Posterior vena cava (tissue), 2 donors: ENCODE measurements at regions not wholly inside any gene's neighbourhood (a gene's known extent, or its start where the extent isn't known, plus 50 kb on each side); places are given as distances from the start of the nearest gene placed in this dataset.
"Not testable (repeated sequence)": the region's sequence is repeated elsewhere in the genome, so short reads cannot be mapped to it uniquely, and the experiment has no call there.

ENCODE experiments used
- DNase-seq: peaks from one replicate; pipeline ENCODE4 v3.0.0-alpha.2; 2020; ENCODE audit warnings: low spot score
- intact Hi-C, 2 donors: fragments of 100-400 bp; cut with DNase I; formaldehyde crosslinking; loops; one replicate each; pipeline versions ENCODE4 v1.14.1 to v1.14.2; 2022 to 2023
- donor health status: DM: yes; HTN: yes; CAD: no.
- donor health status: DM: yes; HTN: yes; CAD: no.

DNA sequence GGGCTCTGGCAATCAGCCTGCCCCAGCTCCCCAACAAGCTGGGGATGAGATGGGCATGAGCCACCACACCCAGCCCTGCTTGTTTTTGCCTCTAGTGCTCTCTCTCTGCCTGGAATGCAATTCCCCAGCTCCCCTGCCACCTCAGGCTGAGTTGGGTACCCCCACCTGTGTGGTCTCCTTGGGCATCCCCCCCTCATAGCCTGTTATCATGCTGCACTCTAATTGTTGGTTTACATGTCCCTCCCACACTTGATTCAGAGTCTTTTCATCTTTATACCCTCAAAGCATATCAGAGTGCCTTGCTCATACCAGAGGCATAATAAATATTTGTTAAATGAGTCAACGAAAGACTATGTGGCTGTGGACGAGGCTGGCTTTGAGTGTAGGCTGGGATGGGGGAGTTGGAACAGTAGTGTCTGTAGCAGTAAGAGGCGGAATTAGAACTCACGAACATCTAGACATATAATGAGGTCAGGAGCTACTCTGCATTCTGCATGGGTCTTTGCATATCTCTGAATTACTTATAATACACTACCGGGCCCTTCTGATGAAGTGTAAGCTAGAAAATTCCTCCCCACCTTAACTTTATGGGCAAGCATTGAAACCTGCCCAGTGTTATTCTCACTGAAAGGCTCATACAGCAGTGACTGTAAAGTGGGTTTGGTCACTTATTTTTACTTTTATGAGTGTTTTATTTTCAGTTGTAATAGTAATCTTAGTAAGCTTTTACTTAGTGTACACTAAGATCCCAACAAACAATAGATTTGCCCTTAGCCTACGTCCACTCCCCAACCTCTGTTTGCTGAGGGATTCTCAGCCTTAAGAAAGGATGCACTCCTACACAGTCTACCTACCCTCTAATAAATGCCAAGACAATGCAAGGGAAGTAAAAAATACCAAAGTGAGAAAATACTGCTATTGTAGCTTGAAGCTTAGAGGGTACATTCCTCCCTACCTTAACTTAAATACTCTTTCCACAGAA, 58.7 kb downstream of the EDN1 start:
- intact Hi-C loops = no loop called here
- DNase-seq = no peak

DNA sequence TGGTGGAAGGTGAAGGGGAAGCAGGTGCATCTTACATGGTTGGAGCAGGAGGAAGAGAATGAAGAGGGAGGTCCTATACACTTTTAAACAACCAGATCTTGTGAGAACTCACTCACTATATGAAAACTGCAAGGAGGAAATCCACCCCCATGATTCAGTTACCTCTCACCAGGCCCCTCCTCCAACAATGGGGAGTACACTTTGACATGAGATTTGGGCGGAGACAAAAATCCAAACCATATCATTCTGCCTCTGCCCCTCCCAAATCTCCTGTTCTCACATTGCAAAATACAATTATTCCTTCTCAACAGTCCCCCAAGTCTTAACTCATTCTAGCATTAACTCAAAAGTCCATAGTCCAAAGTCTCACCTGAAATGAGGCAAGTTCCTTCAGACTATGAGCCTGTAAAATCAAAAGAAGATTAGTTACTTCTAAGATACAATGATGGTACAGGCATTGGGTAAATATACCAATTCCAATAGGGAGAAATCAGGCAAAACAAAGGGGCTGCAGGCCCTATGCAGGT, 60.5 kb downstream of the EDN1 start:
- intact Hi-C loops = no loop called here
- no peak for DNase-seq

DNA sequence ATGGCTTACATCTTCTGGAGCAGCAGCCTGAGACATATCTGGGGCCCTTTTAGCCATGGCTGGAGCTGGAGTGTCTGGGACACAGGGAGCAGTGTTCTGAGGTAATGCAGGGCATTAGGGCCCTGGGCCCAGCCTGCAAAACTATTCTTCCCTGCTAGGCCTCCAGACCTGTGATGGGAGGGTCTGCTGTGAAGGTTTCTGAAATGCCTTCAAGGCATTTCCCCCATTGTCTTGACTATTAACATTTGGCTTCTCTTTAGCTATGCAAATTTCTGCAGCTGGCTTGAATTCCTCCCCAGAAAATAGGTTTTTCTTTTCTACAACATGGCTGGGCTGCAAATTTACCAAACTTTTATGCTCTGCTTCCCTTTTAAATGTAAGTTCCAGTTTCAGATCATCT, 61.5 kb downstream of the EDN1 start:
- intact Hi-C loops = no loop called here
- DNase-seq = no peak

DNA sequence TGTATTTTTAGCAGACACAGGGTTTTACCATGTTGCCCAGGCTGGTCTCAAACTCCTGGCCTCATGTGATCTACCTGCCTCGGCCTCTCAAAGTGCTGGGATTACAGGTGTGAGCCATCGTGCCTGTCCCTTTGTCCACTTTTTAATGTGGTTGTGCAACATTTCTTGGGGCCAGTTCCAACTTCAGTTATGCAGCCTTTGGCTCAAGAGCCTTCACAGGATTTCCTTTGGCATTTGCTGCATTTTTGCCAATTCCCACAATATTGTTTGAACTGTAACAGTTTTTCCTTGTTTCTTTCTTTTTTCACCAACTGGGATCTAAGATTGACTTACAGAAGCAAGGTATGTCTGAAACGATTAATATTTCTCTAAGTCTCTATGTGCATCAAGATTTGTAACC, 63.6 kb downstream of the EDN1 start:
- intact Hi-C loops = no loop called here
- no peak for DNase-seq

DNA sequence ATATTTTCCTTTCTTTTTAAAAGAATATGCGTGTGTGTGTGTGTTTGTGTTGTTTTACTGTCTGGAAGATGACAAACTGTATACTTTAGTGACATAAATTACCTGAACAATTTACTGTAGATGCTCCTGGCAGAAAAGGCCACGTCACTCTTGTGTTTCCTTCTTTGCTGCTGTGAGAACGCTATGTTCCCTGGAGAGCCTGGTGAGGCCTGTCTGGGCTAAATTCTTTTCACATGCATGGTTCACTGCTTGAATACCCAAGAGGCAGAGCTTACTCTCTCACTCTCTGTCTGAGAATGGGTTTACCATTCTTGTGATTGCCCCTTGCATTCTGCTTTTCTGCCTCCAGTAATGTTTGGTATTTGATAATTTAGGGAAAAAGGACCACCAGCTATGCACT, 64.3 kb downstream of the EDN1 start:
- DNase-seq = no peak
- intact Hi-C loops = no loop called here

DNA sequence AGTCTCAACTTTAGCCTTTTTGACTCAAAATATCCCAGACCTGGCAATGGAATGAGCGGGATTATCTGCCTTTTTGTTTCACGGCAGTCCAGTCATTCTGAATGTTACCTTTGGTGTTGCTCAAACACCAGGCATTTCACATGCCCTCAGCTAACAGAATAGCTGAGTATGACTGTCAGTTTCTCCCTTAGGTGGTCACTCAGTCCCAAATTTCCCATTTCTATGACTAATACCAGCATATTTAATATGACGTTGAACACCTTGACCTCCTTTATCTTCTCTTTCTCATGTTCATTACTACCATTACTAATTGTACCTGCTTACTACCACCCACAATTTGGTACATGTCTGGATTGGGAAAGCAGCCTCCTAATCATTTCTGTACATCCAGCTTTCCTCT, 65.2 kb downstream of the EDN1 start:
- intact Hi-C loops = no loop called here
- DNase-seq = no peak

DNA sequence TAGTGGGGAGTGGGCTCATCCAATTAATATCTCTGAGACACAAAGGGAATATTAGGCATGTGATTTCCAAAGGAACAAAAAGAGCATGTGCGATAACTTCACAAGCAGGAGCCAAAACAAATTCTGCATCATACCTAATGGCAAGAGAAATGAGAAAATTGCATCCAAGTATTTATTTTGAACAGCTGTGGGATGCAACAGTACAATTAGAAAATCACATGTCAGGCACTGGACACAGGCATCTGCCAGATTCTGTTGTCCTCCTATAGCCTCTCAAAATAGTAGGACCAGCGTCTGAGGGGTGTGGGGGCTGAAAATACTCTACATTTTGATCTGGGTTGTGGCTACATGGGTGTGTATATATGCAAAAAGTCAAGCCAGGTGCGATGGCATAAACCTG, 66.3 kb downstream of the EDN1 start:
- intact Hi-C loops = no loop called here

DNA sequence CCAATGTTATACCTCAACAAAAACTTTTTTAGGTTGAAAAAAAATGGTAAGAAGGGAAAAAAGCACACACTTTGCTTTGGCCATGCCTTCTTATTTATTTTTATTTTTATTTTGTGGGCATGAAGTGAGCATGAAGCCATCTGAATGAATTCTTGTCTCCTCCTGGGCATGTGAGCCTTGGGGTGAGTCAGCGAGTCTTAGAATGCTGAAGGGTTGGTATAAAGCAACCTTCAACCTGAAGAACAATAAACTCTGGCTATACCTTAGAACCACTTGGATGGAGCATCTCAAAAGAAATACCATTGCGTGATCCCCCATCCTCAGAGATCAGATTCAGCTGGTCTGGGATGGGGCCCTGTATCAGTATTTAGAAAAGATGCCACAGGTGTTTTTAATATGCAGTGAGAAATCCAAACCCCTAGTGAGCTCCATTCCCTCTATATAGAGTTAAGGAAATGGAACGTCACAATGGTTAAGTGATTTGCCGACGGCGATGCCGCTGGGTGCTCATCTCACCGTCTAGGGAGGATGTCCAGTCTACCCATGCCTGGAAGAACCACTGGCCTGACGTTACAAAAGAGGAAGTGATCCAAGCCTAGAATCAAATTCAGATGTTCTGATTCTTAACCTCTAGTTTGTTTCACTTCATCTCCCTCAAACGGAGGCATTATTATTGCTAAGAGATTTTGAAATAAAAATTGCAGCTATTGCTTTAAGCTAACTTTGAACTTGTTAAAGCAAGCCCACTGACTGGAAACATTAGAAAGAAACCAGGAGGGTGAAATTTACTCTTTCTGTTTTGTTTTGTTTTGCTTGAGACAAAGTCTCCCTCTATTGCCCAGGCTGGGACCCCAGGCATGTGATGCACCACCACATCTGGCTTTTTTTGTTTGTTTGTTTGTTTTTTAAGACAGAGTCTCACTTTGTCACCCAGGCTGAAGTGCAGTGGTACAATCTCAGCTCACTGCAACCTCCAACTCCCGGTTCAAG, 67.1 kb downstream of the EDN1 start:
- no peak for DNase-seq
- intact Hi-C loops = no loop called here

More for the DNA sequence above, 66.3 kb downstream of the EDN1 start:
- DNase-seq = no peak

DNA sequence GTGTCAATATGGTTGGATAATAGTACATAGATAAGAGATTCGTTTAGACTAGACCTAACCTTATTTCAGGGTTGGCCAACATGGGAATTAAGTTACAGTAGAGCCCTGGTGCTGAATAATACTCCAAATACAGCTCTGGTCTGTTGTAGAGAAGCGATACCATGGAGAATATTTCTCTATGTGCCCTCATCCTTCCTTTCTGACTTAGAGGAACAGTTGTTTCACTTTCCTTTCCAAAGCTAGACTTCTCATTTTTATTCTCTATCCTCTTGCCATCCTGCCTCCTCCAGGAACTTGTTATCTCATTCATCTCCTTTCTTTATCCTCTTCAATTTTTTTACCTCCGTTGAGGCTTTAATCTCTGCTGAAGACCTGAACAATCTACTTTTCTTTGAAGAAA, 68.9 kb downstream of the EDN1 start:
- intact Hi-C loops = no loop called here
- DNase-seq = no peak

DNA sequence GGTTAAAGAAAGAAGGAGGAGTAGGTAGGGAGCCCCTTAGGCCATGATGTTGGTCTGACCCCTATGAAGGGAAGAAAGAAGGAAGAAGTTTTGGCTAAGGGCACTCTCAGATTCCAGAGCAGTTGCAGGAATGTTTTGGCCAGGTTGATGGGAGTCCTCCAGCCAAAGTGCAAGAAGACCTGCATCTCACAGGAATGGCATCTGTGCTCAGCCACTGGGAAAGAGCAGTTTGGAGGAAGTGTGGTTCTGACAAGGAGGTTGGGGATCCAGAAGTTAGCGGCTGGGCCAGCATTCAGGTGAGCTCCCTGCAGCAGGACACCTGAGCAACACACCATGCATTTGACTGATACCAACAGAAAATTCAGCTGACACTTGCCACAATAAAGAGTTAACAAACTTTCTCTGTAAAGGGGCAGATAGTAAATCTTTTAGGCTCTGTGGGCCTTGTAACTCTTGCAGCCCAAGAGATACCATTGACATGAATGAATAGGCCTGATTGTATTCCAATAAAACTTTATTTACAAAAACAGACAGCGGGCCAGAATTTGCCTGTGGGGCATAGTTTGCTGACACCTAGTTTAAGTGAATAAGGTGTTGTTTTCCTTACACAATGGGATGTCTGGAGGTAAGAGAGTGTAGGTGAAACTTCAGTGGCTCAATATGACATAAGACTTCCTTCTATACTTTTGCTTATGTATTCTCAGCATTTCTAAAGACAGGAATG, 71.0 kb downstream of the EDN1 start:
- intact Hi-C loops = no loop called here
- no peak for DNase-seq

DNA sequence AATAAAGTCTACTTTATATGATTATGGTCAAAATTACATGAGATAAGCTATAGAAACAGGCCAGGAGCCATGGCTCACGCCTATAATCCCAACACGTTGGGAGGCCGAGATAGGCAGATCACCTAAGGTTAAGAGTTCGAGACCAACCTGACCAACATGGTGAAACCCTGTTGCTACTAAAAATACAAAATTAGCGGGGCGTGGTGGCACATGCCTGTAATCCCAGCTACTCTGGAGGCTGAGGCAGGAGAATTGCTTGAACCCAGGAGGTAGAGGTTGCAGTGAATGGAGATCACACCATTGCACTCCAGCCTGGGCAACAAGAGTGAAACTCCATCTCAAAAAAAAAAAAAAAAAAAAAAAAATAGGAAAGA, 73.1 kb downstream of the EDN1 start:
- DNase-seq, intact Hi-C loops: not testable (repeated sequence)

DNA sequence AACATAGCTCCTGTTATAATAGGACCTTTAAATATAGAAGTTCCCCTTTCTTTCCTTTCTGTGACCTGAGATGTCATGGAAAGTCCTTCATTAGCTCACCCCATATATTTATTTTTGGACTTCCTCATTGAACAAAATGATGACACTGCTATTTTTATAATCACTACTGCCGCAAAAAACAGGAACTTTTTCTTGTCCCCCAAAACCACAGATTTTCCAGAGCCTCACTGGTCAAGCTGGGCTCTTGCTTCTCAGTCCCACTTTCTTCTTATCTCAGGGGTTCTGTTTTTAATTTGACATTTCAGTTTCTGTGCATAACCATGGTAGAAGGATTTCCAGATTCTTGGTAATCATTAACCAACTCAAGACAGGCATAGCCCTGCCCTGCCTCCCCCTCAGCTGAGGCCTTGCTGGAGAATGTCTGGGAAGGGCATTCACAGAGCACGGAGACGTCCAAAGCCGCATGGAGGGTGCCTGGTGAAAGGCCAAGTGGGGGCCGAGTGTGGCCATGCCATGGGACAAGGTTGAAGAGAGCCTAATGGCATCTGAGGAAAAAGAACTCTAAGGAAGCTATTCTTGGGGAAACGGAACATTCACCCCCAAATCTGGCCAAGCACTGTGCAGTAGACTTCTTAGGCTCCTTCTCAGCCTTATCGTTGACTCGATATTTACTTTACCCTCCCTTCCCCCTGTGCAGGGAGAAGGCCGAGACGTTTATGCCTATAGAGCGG, 73.7 kb downstream of the EDN1 start:
- intact Hi-C loops = no loop called here
- no peak for DNase-seq

DNA sequence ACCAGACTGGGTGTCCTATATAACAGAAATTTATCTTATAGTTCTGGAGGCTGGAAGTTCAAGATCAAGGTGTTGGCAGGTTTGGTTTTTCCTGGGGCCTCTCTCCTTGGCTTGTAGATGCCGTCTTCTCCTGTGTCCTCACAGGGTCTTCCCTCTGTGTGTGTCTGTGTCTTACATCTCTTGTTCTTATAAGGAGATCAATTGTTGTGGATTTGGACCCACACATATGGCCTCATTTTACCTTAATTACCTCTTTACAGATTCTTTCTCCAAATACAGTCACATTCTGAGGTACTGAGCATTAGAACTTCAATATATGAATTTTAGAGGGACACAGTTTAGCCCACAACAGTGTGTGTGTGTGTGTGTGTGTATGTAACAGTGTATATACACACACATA, 74.5 kb downstream of the EDN1 start:
- no peak for DNase-seq
- intact Hi-C loops = no loop called here

DNA sequence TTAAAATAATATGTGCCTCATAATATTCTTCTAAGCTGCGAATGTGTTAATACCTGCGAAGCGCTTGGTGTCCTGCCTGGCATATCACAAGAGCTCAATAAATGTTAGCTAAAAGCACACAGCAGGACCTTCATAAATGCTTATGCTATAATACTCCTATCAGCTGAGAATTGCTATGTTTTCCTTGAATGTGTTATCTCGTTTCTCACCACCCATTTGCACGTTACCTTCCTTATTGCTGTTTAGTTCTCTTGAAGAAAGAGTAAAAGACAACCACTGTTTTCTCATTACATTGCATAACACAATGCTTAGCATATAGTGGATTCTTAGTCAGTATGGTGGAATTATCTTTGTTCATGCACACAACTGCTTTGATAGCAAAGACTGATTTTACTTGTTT, 76.6 kb downstream of the EDN1 start:
- no peak for DNase-seq
- intact Hi-C loops = no loop called here

DNA sequence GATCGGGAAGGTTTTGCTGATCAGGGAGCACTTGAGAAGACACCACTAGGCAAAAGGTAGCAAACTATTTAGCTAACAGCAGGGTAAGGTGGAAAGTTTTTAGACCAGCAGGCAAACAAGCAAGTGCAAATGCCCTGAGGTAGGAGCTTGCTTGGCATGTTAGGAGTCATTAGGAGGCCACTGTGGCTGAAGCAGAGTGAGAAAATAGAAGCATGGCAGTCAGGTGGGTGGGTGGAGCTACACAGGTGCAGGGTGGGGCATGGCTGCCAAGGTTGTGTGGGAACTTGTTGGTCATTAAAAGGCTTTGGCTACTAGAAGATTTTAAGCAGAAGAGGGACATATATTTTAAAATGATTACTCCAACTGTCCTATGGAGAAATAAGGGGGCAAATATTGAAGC, 77.3 kb downstream of the EDN1 start:
- intact Hi-C loops = no loop called here
- DNase-seq = no peak

DNA sequence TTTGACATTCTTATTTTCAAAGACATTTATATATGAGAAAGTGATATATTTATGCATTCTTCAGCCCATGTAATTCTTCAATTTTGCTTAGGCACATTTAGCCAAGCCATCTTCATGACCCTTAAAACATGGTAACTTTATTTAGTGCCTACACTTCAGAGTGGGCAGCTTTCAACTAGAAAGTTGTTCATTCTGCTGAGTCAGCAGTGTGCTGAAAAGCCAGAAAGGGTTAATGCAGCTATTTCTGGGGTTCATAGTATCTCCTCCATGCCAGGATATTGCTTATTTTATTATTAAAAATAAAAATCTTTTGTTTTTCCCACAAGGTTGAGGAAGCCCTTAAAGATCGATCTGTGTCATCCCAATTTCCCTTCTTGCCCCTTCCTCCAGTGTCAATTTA, 79.2 kb downstream of the EDN1 start:
- no peak for DNase-seq
- intact Hi-C loops = no loop called here

DNA sequence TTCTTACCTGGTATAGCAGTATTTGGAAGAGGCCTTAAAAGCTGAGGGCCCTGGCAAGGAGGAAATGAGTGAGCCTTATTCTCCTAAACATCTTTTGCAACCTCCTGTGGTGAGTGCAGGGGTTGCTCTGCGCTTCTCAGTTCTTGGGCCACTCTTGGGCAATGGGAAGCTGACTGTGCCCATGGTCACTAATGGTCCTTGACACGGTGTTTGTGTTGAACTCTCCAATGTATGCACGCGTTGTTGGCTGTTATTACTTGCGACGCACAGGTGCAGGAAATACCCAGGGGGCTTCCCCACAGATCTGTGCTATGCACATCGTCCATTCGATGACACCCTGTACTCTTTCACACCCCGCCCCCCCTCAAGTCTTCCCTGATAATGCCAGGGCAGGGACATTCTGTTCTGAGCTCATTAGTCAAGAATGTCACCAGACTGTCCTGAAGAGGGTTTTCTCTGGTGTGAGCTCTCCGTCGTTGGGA, 79.7 kb downstream of the EDN1 start:
- DNase-seq = no peak
- intact Hi-C loops = no loop called here

DNA sequence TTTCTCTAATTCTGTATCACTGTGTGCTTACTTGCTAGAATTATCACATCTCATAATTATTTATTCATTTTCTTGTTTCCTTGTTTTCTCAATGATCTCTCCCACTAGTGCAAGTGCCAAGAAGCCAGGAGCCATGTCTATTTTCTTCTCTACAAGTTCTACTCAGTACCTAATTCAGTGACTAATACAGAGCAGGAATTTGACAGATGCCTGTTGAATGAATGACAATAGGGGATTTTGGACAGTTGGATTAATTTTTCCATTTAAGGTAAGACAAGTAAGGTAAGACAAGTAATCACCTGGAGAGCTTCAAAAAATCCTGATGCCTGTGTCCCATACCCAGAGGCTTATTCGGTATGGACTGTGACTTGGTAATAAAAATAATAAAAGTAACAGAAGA, 81.0 kb downstream of the EDN1 start:
- no peak for DNase-seq
- intact Hi-C loops = no loop called here
